Renal cortex interstitium (tissue), 11 donors: ENCODE measurements at regions not wholly inside any gene's neighbourhood (a gene's known extent, or its start where the extent isn't known, plus 50 kb on each side); places are given as distances from the start of the nearest gene placed in this dataset.
"Not testable (repeated sequence)": the region's sequence is repeated elsewhere in the genome, so short reads cannot be mapped to it uniquely, and the experiment has no call there.

Experiments used
- DNase-seq, 11 donors: peaks; one replicate each; pipeline ENCODE4 v3.0.0-alpha.2; 2013; ENCODE audit warnings: low read depth in 9 of 11, low spot score in 4 of 11; ENCODE audit errors: extremely low read depth in 1 of 11

DNA sequence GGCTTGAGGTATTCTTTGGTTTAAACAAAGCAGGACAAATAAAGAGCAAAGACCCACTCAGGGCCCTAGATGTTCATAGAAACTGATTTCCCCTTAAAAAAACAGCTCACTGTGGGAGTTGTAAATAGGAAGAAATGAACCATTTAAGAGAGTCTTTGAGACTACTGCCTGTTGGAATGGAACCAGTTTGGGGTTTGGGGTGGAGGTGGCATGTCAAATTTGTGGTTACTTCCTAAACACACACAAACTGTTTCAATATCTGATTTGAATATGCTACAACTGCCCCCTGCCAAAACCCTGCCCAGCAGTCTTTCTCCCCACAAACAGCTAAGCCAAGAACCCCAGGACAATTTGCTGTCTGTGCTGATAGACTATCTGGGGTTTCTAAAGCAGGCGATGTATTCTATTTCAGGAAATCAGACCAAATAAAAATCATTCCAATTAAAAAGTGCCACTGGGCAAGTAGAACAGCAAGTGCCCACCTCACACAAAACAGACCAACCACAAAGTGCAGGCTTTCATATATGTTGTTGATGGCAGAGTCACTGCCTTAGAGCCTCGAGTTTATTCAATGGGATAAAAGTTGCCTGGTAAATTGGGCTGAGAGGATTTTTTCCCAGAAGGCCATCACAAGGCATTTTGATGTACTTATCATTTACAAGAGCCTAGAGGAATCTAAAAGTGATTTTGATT is 293.9 kb upstream of the PROK2 start:
- DNase-seq: no peak

DNA sequence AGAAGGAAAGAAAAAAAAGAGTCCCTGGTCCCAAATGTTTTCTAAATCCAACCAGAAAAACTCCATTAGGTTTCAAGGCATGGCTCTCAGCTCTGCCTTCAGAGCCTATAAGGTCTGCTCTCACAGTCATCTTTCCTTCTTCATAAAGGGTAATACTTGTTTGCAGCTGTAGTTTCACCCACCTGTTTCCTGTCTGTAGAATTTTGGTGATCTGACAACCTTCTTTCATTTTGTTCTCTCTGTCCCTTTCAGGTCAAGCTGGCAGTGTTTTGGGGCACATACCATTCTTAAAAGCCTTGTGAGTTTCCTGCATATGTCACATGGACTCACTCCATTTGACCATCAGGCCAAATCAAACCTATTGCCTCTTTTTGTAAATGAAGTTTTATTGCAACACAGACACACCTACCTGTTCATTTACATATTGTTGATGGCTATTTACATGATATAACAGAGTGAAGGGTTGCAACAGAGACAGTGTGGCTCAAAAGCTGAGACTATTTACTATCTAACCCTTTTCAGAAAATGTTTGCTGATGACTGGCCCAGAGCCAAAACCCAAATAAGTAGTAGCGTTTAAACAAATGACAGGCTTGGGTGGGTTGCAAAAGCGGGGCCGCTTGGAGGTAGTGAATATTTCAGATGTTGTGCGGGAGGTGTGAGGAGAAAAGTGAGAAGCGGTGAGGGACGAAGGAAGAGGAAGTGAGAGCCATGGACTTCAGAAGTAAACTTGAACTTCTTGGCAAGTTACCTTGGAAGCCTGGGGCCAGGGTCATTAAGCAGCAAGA is 292.7 kb upstream of the PROK2 start:
- no peak for DNase-seq

DNA sequence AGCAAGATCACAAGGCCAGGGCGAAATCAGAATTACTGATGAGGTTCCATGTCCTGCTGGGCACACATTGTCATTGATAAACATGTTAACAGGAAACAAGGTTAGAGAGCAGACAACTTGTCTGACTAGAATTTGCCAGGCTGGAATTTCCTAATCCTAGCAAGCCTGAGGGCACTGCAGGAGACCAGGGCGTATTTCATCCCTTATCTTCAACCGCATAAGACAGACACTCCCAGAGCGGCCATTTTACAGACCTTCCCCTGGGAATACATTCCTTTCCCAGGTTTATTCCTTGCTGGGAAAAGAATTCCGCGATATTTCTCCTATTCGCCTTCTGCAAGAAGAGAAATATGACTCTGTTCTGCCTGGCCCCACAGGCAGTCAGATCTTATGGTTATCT is 290.9 kb upstream of the PROK2 start:
- DNase-seq: not testable (repeated sequence)

DNA sequence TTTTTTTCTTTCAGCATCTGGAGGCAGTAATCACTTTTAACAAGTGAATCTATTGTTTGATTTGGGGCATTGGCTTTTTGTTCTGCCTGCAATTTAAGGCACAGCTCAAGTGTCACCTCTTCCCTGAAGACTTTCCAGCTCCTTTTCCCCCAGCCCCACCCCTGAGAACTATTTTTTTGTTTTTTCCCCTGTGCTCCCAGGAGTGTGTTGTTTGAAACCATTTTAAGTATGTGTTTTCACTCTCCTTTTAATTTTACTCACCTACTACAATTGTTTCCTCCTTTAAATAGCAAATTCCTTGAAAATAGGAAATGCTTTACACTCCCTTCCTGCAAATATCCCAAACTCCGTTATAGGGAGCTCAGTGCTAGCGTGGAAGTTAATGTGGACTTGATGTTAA is 286.7 kb upstream of the PROK2 start:
- no peak for DNase-seq

DNA sequence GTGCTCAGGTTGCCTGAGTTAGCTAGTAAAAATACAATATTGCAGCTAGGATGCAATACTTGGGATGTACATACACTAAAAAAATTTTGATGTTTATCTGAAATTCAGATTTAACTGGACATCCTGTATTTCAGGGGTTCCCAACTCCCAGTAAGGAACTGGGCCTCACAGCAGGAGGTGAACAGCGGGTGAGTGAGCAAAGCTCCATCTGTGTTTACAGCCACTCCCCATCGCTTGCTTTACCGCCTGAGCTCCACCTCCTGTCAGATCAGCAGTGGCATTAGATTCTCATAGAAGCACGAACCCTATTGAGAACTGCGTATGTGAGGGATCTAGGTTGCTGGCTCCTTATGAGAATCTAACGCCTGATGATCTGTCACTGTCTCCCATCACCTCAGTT is 285.1 kb upstream of the PROK2 start:
- DNase-seq: no peak

DNA sequence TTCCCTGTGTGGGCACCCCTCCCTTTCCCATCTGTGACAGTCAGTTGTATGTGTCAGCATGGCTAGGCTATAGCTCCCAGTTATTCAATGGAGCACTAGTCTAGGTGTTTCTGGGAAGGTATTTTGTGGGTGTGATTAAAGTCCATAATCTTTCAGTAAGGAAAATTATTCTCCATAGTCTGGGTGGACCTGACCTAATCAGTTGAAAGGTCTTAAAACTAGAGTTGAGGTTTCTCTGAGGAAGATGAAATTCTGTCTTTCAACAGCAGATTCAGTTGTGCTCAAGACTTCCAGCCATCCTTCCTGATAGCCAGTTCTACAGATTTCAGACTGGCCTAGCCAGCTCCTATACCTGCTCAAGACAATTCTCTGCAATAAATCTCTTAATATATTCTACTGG is 284.6 kb upstream of the PROK2 start:
- DNase-seq: no peak

DNA sequence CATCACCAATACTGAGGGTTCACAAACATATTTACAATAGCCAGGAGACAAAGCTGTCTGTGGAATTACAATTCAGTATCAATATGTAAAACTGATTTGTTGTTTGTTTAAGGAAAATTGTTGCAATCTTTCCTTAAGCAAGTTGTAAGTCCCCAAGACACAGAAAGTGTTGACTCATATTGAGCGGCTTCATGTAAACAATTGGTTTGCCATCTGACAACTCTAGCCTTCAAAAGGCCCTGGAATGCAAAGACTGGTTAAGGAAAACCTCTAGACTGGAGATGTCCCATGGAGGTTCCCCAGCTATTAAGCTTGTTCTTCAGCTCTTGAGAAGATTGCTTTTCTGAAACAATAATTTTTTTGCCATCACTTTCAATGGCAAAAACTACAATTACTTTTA is 283.7 kb upstream of the PROK2 start:
- DNase-seq: no peak

DNA sequence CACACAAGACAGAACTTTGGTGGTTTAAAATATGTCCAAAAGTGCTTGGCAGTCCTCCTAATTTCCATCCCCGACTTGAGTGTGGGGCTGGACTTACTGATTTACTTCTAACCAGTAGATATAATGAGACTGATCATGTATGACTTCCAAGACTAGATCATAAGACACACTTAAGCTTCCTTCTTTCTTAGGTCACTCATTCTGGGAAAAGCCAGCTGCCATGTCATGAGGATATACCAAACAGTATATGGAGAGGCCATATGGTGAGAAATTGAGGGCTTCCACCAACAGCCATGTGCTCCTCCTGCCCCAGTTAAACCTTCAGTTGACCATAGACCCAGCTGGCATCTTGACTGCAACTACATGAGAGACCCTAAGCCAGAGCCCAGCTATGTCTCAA is 282.8 kb upstream of the PROK2 start:
- DNase-seq: no peak

DNA sequence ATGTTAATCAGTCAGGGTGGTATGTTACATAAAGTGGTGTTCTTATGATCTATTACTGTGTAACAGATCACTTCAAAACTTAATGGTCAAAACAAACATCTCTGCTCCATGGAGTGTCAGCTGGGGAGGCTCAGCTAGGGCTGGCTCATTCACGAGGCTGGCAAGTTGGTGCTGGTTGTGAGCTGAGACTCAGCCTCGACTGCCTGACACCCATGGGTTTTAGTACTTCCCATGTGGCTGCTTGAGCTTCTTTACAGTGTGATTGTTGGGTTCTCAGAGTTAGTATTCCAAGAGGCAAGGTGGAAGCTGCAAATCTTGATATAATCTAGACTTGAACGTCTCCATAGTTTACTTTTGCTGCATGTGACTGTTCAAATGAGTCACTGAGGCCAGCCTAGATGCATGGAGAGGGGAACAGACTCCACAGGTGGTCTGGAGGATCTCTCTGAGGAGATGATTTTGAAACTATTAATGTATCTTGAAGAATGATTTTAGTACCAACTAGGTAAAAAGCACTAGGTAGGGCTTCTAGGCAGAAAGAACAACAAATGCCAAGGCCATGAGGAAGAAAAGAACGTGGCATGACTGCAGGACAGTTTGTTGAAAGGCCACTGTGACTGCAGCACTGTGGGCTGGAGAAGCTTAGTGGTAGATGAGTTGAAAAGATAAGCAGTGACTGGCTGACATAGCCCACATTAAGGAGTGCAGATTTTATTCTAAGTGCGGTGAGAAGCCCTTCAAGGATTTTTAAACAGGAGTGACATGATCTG is 281.1 kb upstream of the PROK2 start:
- no peak for DNase-seq

DNA sequence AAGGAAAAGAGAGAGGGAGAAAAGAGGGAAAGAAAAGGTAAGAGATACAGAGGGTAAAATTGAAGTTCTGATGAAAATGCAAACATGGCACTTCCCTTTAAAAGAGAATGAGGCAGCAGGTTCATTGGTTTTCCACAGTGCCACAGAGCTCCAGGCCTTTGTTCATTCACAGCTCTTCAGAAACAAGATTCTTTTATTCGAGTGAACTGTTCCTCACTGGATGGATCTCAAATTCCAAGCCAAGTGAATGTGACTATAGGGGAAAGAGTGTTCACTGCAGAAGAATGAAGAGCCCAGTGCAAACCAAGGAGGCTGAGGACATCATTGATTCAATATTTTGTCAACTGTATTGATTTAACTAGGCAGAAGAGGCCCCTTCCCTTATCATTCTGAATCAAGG is 280.3 kb upstream of the PROK2 start:
- DNase-seq: no peak

DNA sequence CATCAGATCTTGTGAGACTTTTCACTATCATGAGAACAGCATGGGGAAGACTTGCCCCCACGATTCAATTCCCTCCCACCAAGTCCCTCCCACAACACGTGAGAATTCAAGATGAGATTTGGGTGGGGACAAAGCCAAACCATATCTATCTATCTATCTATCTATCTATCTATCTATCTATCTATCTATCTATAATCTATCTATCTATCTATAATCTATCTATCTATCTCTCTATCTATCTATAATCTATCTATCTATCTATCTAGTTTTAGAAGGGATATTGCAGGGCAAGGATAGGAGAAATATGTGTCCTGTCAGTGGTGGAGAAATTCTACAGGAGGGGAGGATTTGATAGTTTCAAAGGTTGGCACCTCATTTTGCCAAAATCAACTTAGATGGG is 279.8 kb upstream of the PROK2 start:
- not testable (repeated sequence) for DNase-seq

DNA sequence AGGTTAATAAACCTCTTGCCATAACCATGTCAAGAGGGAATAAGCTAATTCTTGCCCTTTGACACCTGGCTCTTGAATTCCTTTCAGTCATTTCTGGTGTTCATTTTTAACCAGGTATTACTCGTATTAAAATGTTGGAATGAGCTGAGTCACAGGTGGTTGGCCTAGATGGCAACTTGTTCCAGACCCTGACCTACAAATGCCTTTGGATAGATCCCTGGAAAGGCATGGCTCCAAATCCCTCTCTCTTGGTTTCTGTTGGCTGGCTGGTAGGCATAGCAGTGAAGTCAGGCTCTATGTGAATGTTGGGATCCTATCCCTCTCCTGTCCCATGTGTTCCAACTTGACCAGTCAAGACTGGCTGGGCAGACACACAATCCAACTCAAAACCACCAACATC is 277.1 kb upstream of the PROK2 start:
- DNase-seq: no peak

DNA sequence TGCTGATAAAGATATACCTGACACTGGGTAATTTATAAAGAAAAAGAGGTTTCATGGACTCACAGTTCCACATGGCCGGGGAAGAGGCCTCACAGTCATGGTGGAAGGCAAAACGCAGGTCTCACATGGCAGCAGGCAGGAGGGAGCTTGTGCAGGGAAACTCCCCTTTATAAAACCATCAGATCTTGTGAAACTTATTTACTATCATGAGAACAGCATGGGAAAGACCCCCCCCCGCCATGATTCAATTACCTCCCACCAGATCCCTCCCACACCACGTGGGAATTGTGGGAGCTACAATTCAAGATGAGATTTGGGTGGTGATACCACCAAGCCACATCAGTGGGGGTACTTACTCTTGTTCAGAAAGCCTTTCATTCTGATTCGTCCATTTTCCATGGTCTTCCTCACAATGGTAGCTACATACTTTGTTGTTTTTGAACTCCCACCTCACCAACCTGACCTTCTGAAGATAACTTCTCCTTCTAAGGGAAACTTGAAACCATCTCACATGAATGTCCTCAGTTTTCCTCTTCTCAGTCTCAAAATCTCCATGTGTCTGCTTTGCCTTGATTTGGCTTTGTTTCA is 275.6 kb upstream of the PROK2 start:
- DNase-seq: no peak

DNA sequence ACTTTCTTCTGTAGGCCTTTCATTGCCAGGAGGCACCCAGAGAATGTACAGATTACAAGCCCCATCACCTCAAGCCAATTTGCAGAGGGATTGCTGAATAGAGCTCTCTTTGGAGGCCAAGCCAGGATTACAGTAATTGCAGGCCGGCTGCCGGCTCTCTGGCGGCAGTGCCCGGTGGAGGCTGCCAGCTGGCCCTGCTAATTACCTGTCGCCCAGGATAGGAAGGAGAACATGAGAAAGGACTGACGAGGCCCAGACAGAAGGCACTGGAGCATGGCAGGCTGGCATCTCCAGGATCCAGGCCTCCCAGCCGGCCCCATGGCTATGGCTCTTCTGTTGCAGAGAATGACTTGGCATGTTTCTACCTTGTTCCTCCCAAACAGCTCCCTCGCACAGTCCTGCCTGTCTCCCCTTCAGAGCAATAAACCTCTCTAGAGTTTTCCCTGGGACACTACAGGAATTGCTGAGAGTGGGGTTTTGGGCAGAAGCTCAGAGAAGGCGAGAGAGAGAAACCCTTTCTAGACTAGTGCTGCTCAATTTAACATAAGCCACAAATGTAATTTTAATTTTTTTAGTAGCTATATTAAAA is 273.6 kb upstream of the PROK2 start:
- DNase-seq: no peak

DNA sequence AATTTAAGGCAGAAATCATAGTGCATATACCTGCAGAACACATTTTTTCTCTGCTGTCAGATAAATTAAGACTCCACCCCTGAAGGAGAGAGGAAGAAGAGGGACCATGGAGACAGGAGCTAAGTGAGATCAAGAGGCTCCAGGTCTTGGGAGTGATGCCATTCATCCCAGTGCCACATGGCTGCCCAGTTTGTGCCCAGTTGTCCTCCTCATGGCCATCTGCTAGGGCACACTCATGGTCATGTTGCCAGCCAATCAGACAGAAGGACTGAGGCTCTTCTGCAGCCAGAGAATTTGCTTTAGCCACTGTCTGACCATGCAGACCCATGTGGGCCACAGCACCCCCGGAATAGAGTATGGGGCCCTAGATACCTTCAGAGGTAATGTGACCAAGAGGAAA is 270.5 kb upstream of the PROK2 start:
- DNase-seq: no peak

DNA sequence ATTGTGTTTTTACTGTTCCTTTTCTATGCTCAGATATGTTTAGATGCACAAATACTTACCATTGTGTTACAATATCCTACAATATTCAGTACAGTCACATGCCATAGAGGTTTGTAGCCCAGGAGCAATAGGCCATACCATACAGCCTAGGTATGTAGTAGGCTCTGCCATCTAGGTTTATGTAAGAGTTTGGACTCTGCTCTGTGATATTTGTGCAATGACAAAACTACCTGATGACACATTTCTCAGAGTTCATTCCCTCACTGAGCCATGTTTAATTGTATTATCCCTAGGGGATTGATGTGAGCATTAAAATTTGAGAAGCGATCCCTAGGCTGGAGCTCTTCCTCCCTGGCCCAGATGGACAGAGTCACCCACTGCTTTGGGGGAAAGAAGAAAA is 270.0 kb upstream of the PROK2 start:
- DNase-seq: no peak

DNA sequence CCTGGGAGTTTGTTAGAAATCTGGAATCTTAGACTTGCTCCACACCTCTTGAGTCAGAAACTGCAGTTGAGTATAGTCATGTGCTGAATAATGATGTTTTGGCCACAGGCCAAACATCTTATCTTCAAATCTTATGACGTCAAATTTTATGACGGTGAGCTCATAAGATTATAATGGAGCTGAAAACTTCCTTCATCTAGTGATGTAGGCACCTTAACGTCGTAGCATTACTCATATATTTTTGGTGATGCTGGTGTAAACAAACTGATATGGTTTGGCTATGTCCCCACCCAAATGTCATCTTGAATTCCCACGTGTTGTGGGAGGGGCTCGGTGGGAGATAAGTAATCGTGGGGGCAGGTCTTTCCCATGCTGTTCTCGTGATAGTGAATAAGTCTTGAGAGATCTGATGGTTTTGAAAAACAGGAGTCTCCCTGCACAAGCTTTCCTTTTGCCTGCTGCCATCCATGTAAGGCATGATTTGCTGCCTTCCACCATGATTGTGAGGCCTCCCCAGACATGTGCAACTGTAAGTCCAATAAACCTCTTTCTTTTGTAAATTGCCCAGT is 268.0 kb upstream of the PROK2 start:
- no peak for DNase-seq

DNA sequence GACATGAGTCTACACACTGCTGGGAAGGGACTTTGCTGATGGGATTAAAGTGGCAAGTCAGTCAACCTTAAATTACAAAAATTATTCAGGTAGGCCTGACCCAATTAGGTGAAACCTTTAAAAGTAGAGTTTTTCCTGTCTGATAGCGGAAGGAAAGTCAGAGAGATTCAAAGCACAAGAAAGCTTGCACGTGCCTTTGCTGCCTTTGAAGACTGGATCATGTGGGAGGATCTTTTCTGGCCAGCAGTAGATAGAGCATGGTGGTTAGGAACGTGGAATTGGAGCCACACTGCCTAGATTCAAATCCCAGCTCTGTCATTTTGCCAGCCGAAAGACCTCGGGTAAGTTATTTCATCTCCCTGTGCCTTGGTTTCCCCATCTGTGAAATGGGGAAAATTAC is 265.8 kb upstream of the PROK2 start:
- DNase-seq: no peak

DNA sequence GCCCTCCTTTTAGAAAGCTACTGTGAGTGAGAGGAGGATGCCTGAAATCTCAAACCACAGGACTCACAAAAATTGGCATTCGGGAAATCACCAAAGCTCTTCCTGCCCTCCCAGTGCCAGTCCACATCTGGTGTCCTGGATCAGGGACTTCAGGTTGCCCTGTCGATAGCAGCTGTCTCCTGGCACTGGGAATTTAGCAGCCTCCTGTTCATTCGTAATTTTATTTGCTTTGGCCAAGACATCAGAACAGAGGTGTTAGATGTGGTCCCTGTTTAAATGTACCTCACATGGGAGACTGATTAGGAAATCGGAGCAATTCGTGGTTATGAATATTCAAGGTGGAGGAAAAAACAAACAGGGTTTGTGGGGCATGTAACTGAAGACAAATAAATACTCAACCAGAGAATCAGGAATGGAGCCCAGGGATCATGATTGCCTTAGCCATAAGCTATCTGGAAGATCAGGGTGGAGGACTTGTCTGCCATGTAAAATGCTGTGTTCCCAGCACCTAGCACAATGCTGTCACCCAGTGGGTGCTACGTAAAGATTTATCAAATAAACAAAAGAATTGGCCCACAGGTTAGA is 265.2 kb upstream of the PROK2 start:
- no peak for DNase-seq
